Retinal pigment epithelial cell (primary cell): ENCODE measurements at regions not wholly inside any gene's neighbourhood (a gene's known extent, or its start where the extent isn't known, plus 50 kb on each side); places are given as distances from the start of the nearest gene placed in this dataset.
"Not testable (repeated sequence)": the region's sequence is repeated elsewhere in the genome, so short reads cannot be mapped to it uniquely, and the experiment has no call there.

Source experiments
- DNase-seq: peaks from one replicate; pipeline ENCODE4 v3.0.0-alpha.2; 2010; ENCODE audit warnings: low read depth
- H3K4me3 ChIP-seq: 2 replicates; pipeline ENCODE4 v1.5.1; 2011; ENCODE audit warnings: mild to moderate bottlenecking, low read length, control low read depth, moderate library complexity
- TF ChIP-seq, protein P1 (sequence below): conservative IDR thresholded peaks from 2 replicates; pipeline ENCODE4 v1.5.1; 2011; ENCODE audit warnings: low read depth, low read length, control low read depth, inconsistent platforms

DNA sequence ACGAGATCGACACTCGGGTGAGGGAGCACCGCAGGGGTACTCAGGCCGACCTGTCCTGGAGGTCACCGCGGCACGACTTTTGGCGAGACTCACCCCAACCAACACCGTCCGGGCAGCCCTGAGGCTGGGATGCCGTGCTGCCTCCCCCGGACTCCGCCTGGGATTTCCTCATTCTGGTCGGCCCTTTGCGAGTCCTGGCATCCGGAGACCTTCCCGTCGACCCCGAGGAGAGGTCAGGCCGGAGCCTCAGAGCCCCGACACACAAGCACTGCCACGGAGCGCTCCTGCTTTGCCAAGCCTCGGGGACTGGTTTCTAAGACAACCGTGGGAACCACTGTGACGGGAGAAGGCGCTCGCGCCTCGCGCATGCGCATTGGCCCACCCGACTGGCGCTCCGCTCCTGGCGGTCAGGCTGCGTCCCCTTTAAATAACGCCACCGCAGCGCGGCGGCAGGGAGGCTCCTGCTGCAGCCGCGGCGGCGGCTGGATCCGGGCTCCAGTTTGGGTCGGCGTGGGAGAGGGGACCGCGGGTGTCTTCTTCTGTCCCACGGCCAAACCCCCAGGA, 166.4 kb upstream of the ZNF337 start:
- TF ChIP-seq, protein P1, sequence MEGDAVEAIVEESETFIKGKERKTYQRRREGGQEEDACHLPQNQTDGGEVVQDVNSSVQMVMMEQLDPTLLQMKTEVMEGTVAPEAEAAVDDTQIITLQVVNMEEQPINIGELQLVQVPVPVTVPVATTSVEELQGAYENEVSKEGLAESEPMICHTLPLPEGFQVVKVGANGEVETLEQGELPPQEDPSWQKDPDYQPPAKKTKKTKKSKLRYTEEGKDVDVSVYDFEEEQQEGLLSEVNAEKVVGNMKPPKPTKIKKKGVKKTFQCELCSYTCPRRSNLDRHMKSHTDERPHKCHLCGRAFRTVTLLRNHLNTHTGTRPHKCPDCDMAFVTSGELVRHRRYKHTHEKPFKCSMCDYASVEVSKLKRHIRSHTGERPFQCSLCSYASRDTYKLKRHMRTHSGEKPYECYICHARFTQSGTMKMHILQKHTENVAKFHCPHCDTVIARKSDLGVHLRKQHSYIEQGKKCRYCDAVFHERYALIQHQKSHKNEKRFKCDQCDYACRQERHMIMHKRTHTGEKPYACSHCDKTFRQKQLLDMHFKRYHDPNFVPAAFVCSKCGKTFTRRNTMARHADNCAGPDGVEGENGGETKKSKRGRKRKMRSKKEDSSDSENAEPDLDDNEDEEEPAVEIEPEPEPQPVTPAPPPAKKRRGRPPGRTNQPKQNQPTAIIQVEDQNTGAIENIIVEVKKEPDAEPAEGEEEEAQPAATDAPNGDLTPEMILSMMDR = peak; percentile 4
- DNase-seq = peak; percentile 37
- H3K4me3 ChIP-seq = peak overlapping the region; percentile 40

DNA sequence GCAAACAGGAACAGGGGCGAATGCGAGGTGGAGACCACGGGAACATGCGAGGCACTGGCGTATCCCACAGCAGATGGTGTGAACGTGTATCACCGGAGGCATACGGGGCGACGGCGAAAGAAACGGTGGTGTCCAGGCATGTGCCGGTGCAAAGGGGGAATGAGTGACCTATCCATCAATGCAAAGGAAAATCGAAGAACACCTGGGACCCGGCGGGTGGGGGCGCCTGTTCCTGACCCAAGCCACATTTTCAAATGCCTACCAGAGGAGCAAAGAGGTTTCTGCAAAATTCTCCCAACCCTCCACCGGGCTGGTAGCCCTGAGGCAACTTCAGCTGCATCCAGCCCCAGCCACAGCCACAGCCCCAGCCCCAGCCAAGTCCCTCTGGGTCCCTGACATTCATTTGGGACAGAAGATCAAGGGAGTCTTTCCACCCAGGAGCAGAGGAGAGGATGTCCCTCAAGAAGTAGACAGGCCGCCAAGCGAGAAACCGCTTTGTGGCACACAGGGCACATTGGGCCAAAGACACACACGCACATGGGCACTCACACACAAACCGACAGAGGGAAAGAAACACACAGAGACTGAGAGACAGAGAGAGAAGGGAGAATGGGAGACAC, 164.0 kb upstream of the ZNF337 start:
- no peak overlapping the region for H3K4me3 ChIP-seq
- DNase-seq = no peak
- TF ChIP-seq, protein P1 = no peak

DNA sequence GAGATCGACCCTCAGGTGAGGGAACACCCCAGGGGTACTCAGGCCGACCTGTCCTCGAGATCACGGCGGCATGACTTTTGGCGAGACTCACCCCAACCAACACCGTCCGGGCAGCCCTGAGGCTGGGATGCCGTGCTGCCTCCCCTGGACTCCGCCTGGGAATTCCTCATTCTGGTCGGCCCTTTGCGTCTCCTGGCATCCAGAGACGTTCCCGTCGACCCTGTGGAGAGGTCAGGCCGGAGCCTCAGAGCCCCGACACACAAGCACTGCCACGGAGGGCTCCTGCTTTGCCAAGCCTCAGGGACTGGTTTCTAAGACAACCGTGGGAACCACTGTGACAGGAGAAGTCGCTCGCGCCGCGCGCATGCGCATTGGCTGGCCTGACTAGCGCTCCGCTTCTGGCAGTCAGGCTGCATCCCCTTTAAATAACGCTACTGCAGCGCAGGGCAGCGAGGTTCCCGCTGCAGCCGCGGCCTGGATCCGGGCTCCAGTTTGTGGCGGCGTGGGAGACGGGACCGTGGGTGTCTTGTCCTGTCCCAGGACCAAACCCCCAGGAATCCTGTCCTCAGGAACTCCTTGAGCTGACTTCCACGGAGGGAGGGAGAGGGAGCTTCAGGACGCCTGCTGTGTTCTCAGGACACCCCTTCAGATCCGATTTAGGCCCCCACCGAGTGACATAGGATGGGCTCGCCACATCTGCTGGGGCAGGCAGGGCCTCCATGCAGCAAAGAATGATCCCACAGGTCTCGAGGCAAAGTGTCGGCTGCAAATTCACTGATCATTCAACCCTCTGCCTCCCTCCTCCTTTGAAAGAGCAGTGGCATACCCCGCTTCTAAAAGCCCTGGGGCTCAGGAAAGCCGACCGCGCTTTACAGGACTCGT, 163.2 kb upstream of the ZNF337 start:
- TF ChIP-seq, protein P1 = no peak
- DNase-seq = no peak
- no peak overlapping the region for H3K4me3 ChIP-seq

DNA sequence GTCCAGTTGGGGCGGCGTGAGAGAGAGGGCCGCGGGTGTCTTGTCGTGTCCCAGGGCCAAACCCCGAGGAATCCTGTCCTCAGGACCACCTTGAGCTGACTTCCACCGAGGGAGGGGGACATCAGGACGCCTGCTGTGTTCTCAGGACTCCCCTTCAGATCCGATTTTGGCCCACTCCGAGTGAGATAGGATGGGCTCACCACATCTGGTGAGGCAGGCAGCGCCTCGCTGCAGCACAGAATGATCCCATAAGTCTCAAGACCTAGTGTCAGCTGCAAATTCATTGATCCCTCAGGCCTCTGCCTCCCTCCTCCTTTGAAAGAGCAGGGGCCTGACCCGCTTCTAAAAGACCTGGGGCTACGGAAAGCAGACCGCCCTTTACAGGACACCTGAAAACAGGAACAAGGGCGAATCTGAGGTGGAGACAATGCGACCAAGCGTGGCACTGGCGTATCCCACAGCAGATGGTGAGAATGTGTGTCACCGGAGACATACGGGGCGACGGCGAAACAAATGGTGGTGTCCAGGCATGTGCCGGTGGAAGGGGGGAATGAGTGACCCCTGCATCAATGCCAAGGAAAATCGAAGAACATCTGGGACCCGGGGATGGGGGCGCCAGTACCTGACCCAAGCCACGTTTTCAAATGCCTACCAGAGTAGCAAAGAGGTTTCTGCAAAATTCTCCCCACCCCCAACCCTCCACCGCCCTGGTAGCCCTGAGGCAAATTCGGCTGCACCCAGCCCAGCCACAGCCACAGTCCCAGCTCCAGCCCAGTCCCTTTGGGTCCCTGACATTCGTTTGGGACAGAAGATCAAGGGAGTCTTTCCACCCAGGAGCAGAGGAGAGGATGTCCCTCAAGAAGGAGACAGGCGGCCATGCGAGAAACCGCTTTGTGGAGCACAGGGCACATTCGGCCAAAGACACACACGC, 162.1 kb upstream of the ZNF337 start:
- peak overlapping the region; percentile 12 for H3K4me3 ChIP-seq
- no peak for DNase-seq
- TF ChIP-seq, protein P1 = no peak

DNA sequence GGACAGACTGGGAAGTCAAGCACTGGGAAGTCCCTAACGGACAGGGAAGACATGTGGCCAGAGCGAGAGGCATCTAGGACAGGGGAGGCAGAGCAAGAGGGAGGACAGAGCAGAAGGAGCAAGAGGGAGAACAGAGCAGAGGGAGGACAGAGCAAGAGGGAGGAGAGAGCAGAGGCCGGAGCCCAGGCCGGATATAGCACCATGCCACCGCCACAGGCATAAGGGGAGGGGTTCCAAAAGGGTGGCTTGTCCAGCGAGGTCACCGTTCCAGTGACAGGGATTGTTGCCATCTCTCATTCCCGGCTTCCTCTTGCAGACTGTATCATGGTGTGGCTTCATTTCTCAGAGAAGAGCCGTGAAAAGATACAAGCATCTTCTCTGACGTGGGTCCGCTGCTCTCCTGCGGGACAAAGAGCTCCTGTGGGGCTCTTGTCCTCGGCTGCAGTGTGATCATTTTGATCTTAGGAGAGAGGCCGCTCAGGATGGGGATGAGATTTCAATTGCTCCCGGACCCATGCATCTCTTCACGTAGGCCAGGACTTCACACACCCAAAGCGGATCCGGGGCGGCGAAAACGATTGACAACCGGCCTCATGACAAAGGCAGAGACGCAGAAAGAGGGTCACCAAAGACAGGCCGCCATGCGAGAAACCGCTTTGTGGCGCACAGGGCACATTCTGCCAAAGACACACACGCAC, 160.6 kb upstream of the ZNF337 start:
- not testable (repeated sequence) for DNase-seq, H3K4me3 ChIP-seq

DNA sequence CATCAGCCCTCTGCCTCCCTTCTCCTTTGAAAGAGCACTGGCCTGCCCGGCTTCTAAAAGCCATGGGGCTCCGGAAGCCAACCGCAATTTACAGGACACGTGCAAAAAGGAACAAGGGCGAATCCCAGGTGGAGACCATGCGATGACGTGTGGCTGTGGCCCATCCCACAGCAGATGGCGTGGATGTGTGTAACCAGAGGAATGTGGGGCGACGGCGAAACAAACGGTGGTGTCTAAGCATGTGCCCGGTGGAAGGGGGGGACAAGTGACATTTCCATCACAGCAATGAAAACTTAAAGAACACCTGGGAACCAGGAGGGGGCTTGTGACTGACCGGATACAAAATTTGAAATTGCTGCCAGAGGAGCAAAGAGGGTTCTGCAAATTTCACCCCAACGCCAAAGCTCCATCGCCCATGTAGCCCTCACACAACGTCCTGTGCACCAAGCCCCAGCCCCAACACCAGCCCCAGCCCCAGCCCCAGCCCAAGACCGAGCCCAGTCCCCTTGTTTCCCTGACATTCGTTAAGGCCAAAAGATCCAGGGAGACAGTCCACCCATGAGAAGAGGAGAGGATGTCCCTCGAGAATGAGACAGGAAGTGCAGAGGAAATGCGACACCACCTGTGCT, 159.7 kb upstream of the ZNF337 start:
- H3K4me3 ChIP-seq = no peak overlapping the region
- no peak for DNase-seq
- TF ChIP-seq, protein P1 = no peak

DNA sequence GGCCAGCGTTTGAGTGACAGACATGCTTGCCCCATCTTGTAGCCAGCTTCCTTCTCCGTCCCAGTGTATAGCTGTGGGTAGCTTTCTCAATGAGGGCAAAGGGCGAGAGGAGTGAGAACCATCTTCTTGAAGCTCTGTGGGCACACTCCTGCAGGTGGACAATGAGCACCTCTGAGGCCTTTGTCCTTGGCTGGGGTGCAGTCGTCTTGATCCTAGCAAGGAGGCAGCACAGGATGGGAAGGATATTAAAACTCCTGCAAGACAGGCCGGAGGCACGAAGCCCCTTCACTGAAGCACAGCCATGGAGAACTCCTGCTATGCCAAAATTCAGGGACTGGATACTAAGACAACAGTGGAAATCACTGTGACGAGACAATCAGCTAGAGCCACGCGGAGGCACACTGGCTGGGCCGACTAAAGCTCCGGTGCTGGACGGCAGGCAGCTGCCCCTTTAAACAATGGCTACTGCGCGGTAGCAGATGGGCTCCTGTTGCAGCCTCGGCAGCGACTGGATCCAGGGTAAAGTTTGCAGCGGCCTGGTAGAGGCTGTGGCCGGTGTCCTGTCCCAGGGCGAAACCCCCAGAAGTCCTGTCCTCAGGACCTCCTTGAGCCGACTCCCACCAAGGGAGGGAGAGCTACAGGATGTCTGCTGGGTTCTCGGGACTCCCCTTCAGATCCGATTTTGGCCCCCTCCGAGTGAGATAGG, 159.0 kb upstream of the ZNF337 start:
- not testable (repeated sequence) for H3K4me3 ChIP-seq, DNase-seq

DNA sequence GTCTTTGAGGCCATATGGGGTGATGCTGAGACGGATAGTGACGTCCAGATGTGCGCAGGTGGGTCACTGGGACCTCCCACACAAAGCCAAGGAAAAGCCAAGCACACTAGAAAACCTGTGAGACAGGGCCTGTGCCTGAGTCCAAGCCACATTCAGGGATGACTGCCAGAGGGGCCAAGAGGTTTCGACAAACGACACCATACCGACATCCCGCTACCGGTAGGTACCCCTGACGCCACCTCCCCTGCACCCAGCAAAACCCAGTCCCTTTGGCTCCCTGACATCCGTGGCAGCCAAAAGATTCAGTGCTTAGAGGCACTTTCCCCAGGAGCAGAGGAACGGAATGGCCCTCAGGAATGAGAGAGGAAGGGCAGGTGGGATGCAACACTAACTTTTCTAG, 158.0 kb upstream of the ZNF337 start:
- H3K4me3 ChIP-seq, DNase-seq: not testable (repeated sequence)

DNA sequence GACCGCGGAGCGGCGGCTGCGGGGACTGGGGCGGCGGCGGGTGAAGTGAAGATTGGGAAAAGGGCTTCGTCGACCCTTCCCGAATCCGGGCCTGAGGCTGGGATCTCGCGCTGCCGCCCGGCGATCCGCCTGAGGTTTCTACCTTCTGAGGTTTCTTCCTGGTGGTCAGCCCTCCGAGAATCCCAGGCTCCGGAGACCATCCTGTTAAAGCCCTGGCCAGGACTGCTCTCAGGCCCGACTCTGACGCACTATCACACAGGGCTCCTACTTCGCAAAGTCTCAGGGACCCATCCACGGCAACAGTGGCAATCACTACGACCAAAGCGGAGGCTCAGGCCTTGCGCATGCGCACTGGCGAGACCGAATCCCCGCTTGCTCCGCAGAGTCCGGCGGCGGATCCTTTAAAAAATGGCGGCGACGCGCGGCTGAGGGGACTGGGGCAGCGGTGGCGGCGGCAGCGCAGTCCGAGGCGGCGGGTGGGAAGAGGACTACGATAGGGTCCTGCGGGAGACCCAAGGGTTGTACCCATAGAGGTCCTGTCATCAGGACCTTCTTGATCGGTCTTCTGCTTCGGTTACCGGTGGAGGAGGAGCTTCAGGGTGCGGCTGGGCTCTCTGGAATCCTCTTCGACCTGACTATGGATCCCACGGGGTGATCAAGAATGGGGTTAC, 157.2 kb upstream of the ZNF337 start:
- not testable (repeated sequence) for DNase-seq
- peak overlapping the region; percentile 64 for H3K4me3 ChIP-seq
